ENCODE measurements at regions not wholly inside any gene's neighbourhood (a gene's known extent, or its start where the extent isn't known, plus 50 kb on each side); places are given as distances from the start of the nearest gene placed in this dataset.

GRCh38 chr7:54398863-54399262 is 143.3 kb upstream of the VSTM2A start:
- H3K9me3 ChIP-seq (replicated peaks; ENCODE audit: insufficient read depth, low read length), result no peaks in the 10 kb centered on the region

DNA sequence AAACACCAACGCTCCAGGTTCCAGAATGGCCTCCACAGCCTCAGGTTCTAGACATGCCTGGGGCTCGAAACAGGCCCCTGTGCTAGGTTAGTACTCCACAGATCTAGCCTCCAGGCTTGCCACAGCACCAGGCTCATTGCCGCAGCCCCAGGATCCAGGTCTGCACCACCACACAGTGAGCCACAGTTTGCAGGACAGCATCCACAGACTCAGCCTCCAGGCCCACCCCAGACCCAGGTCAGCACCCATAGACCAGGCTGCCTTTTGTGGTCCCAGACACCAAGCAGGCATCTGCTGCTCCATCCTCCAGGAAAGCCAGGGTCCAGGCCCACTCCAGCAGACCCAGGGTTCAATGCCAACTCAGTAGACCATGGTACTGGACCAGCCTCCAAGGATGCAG is 132.3 kb upstream of the VSTM2A start:
- no peak overlapping the region for H3K9ac ChIP-seq (ENCODE audit: low read length)
- H3F3A ChIP-seq (ENCODE audit: insufficient read depth, low read length), result no peaks in the 10 kb centered on the region
- no peaks in the 10 kb centered on the region for H3K4me1 ChIP-seq (ENCODE audit: low read length)
- H2AFZ ChIP-seq (ENCODE audit: low read length), result no peak overlapping the region
- no peaks in the 10 kb centered on the region for H3K79me2 ChIP-seq (ENCODE audit: low read length)
- no peaks in the 10 kb centered on the region for H3K9me3 ChIP-seq (replicated peaks; ENCODE audit: insufficient read depth, low read length)
- DNase-seq, result no peak
- no peaks in the 10 kb centered on the region for H3K9me2 ChIP-seq (replicated peaks; ENCODE audit: insufficient read depth, low read length)
- no peaks in the 10 kb centered on the region for H3K36me3 ChIP-seq (replicated peaks; ENCODE audit: insufficient read depth, low read length)
- TF ChIP-seq EZH2 (optimal IDR thresholded peaks at IDR 0.05; ENCODE audit: low read depth, low read length) (no peak), EZH2phosphoT487 (IDR thresholded peaks at IDR 0.05; ENCODE audit: low read length) (no peak), CTCF (IDR thresholded peaks at IDR 0.05; ENCODE audit: low read length) (no peak)
- no peak overlapping the region for H3K27ac ChIP-seq (ENCODE audit: low read length)
- H3K4me3 ChIP-seq (ENCODE audit: low read length), result no peak overlapping the region
- no peak overlapping the region for H3K4me2 ChIP-seq (ENCODE audit: low read depth, low read length)
- no peaks in the 10 kb centered on the region for H3K27me3 ChIP-seq (replicated peaks; ENCODE audit: insufficient read depth, low read length)
- H4K20me1 ChIP-seq (ENCODE audit: insufficient read depth, low read length), result no peaks in the 10 kb centered on the region

More at GRCh38 chr7:54398863-54399262, 143.3 kb upstream of the VSTM2A start:
- H3K4me1 ChIP-seq (ENCODE audit: low read length), result no peaks in the 10 kb centered on the region
- H2AFZ ChIP-seq (ENCODE audit: low read length), result no peak overlapping the region
- no peaks in the 10 kb centered on the region for H3K36me3 ChIP-seq (replicated peaks; ENCODE audit: insufficient read depth, low read length)
- H3K9me2 ChIP-seq (replicated peaks; ENCODE audit: insufficient read depth, low read length), result no peaks in the 10 kb centered on the region
- H3F3A ChIP-seq (ENCODE audit: insufficient read depth, low read length), result no peaks in the 10 kb centered on the region
- H3K79me2 ChIP-seq (ENCODE audit: low read length), result no peaks in the 10 kb centered on the region
- H3K4me2 ChIP-seq (ENCODE audit: low read depth, low read length), result no peak overlapping the region
- TF ChIP-seq EZH2phosphoT487 (IDR thresholded peaks at IDR 0.05; ENCODE audit: low read length) (no peak), EZH2 (optimal IDR thresholded peaks at IDR 0.05; ENCODE audit: low read depth, low read length) (no peak), CTCF (IDR thresholded peaks at IDR 0.05; ENCODE audit: low read length) (no peak)
- H3K9ac ChIP-seq (ENCODE audit: low read length), result no peak overlapping the region
- H4K20me1 ChIP-seq (ENCODE audit: insufficient read depth, low read length), result no peaks in the 10 kb centered on the region
- H3K27ac ChIP-seq (ENCODE audit: low read length), result no peak overlapping the region
- no peak overlapping the region for H3K4me3 ChIP-seq (ENCODE audit: low read length)
- no peak for DNase-seq
- H3K27me3 ChIP-seq (replicated peaks; ENCODE audit: insufficient read depth, low read length), result no peaks in the 10 kb centered on the region

GRCh38 chr7:54416678-54417077 is 125.5 kb upstream of the VSTM2A start:
- Histone ChIP-seq H3K79me2 (ENCODE audit: low read length) (no peaks in the 10 kb centered on the region), H3K4me1 (ENCODE audit: low read length) (no peaks in the 10 kb centered on the region), H3K36me3 (replicated peaks; ENCODE audit: insufficient read depth, low read length) (no peaks in the 10 kb centered on the region), H3K27me3 (replicated peaks; ENCODE audit: insufficient read depth, low read length) (no peaks in the 10 kb centered on the region), H3K9me3 (replicated peaks; ENCODE audit: insufficient read depth, low read length) (no peaks in the 10 kb centered on the region), H3K4me3 (ENCODE audit: low read length) (no peak overlapping the region), H3K9me2 (replicated peaks; ENCODE audit: insufficient read depth, low read length) (no peaks in the 10 kb centered on the region), H4K20me1 (ENCODE audit: insufficient read depth, low read length) (no peaks in the 10 kb centered on the region), H2AFZ (ENCODE audit: low read length) (no peak overlapping the region), H3K27ac (ENCODE audit: low read length) (no peak overlapping the region), H3K9ac (ENCODE audit: low read length) (no peak overlapping the region), H3F3A (ENCODE audit: insufficient read depth, low read length) (no peaks in the 10 kb centered on the region), H3K4me2 (ENCODE audit: low read depth, low read length) (no peak overlapping the region)
- TF ChIP-seq EZH2 (optimal IDR thresholded peaks at IDR 0.05; ENCODE audit: low read depth, low read length) (no peak), EZH2phosphoT487 (IDR thresholded peaks at IDR 0.05; ENCODE audit: low read length) (no peak), CTCF (IDR thresholded peaks at IDR 0.05; ENCODE audit: low read length) (no peak)
- no peak for DNase-seq

All from MM.1S (cell line).